SK-N-SH (cell line): ENCODE measurements at regions not wholly inside any gene's neighbourhood (a gene's known extent, or its start where the extent isn't known, plus 50 kb on each side); places are given as distances from the start of the nearest gene placed in this dataset.

Experiments
- CTCF ChIA-PET: fragments of 300-600, 350-600 bp; formaldehyde crosslinking; extraction: SDS; loops from one replicate; lab custom pipeline; 2021; lab: Yijun Ruan, JAX
- POLR2A ChIA-PET: fragments of 350-600 bp; sonication (Branson Sonifier 250); formaldehyde crosslinking; extraction: SDS; loops from one replicate; lab custom pipeline; 2020; ENCODE audit warnings: antibody characterized with exemption, inconsistent platforms; lab: Yijun Ruan, JAX
- DNase-seq: peaks from one replicate; pipeline ENCODE4 v3.0.0; 2012
- H2AFZ ChIP-seq: fragments of 200-600 bp; sonication (generic); 2 replicates; pipeline ENCODE4 v1.8.1; 2016; ENCODE audit warnings: antibody characterized with exemption, mild to moderate bottlenecking, low read depth
- H3F3A ChIP-seq: fragments of 200-600 bp; sonication (generic); replicated peaks from 2 replicates; pipeline ENCODE3; 2016; ENCODE audit warnings: antibody characterized with exemption, mild to moderate bottlenecking; ENCODE audit not compliant: insufficient read depth
- H3K27ac ChIP-seq, 2 experiments: fragments of 200-500 bp in 1 of 2; fragments of 200-600 bp in 1 of 2; sonication (Bioruptor generic) in 1 of 2; sonication (generic), shearing (Covaris generic) in 1 of 2; 2 replicates each; pipeline versions ENCODE4 v1.5.1 to v1.6.1; 2014 to 2016; ENCODE audit warnings: low read depth in 2 of 2, inconsistent platforms in 1 of 2, low read length in 1 of 2, mild to moderate bottlenecking in 1 of 2, mixed read lengths in 1 of 2
- H3K27me3 ChIP-seq: fragments of 200-600 bp; sonication (generic), shearing (Covaris generic); 2 replicates; pipeline ENCODE4 v1.6.1; 2016; ENCODE audit warnings: mixed run types; ENCODE audit not compliant: insufficient read depth
- H3K36me3 ChIP-seq, 2 experiments: fragments of 200-500 bp in 1 of 2; fragments of 200-600 bp in 1 of 2; sonication (Bioruptor generic) in 1 of 2; sonication (generic) in 1 of 2; replicated peaks in 1 of 2; 2 replicates each; pipeline versions ENCODE3 to v1.5.1; 2014 to 2016; ENCODE audit warnings: low read length in 1 of 2, mild to moderate bottlenecking in 1 of 2; ENCODE audit not compliant: insufficient read depth in 2 of 2, control insufficient read depth in 1 of 2
- H3K4me1 ChIP-seq, 2 experiments: fragments of 200-500 bp in 1 of 2; fragments of 200-600 bp in 1 of 2; sonication (Bioruptor generic) in 1 of 2; sonication (generic), shearing (Covaris generic) in 1 of 2; 2 replicates each; pipeline versions ENCODE4 v1.5.1 to v1.6.1; 2014 to 2016; ENCODE audit warnings: low read depth in 1 of 2, low read length in 1 of 2, mixed run types in 1 of 2; ENCODE audit not compliant: insufficient read depth in 2 of 2, control insufficient read depth in 1 of 2
- H3K4me2 ChIP-seq: fragments of 200-600 bp; sonication (generic), shearing (Covaris generic); 2 replicates; pipeline ENCODE4 v1.6.1; 2017; ENCODE audit warnings: mixed run types
- H3K4me3 ChIP-seq, 2 experiments: fragments of 200-500 bp in 1 of 2; fragments of 200-600 bp in 1 of 2; sonication (Bioruptor generic) in 1 of 2; sonication (generic), shearing (Covaris generic) in 1 of 2; 2 replicates each; pipeline versions ENCODE4 v1.5.1 to v1.8.1; 2014 to 2016; ENCODE audit warnings: low read depth in 2 of 2, inconsistent platforms in 1 of 2, low read length in 1 of 2, mild to moderate bottlenecking in 1 of 2, mixed read lengths in 1 of 2, moderate library complexity in 1 of 2
- H3K79me2 ChIP-seq: fragments of 200-600 bp; sonication (generic); 2 replicates; pipeline ENCODE4 v1.8.1; 2017; ENCODE audit warnings: mild to moderate bottlenecking; ENCODE audit not compliant: insufficient read depth
- H3K9ac ChIP-seq: fragments of 200-600 bp; sonication (generic); 2 replicates; pipeline ENCODE4 v1.6.1; 2017; ENCODE audit warnings: mixed run types
- H3K9me2 ChIP-seq: fragments of 200-600 bp; sonication (generic); 2 replicates; pipeline ENCODE4 v1.6.1; 2017; ENCODE audit warnings: mixed run types
- H3K9me3 ChIP-seq: fragments of 200-600 bp; sonication (generic); 2 replicates; pipeline ENCODE4 v1.6.1; 2017; ENCODE audit warnings: mixed run types, mild to moderate bottlenecking, moderate library complexity
- H4K20me1 ChIP-seq: fragments of 200-600 bp; sonication (generic); 2 replicates; pipeline ENCODE4 v1.6.1; 2017; ENCODE audit warnings: mild to moderate bottlenecking, mixed run types; ENCODE audit not compliant: insufficient read depth
- FOSL2 ChIP-seq: IDR thresholded peaks from 2 replicates; pipeline ENCODE4 v1.4.0; 2012; ENCODE audit warnings: low read depth, mild to moderate bottlenecking, moderate library complexity, borderline replicate concordance
- GABPA ChIP-seq: IDR thresholded peaks from 2 replicates; pipeline ENCODE4 v1.4.0; 2012; ENCODE audit warnings: low read depth, mild to moderate bottlenecking
- GATA2 ChIP-seq: sonication (generic); formaldehyde crosslinking; IDR thresholded peaks from 2 replicates; pipeline ENCODE4 v1.5.0; 2020; ENCODE audit warnings: mild to moderate bottlenecking, missing genetic modification reagents
- POLR2AphosphoS5 ChIP-seq: IDR thresholded peaks from 2 replicates; pipeline ENCODE4 v1.6.1; 2012; ENCODE audit warnings: low read depth, low read length
- REST ChIP-seq: IDR thresholded peaks from 2 replicates; pipeline ENCODE4 v1.6.1; 2012; ENCODE audit warnings: mild to moderate bottlenecking, low read depth, low read length, moderate library complexity
- TCF12 ChIP-seq: IDR thresholded peaks from 2 replicates; pipeline ENCODE4 v1.4.0; 2012
- USF1 ChIP-seq: IDR thresholded peaks from 2 replicates; pipeline ENCODE4 v1.4.0; 2012; ENCODE audit warnings: low read depth, borderline replicate concordance
- USF2 ChIP-seq: fragments of 150-350 bp; IDR thresholded peaks from 2 replicates; pipeline ENCODE4 v1.6.1; 2017; ENCODE audit warnings: antibody characterized with exemption, low read length, low read depth, borderline replicate concordance
- YY1 ChIP-seq: IDR thresholded peaks from 2 replicates; pipeline ENCODE4 v1.4.0; 2012; ENCODE audit warnings: low read depth, mild to moderate bottlenecking
- ZBTB33 ChIP-seq: IDR thresholded peaks from 2 replicates; pipeline ENCODE4 v1.4.0; 2012; ENCODE audit warnings: low read depth, borderline replicate concordance
- WGBS: methylation state at CpG from one replicate; pipeline ENCODE4 v1.1.6; 2017; ENCODE audit warnings: low lambda C conversion rate; 5-methylcytosine and 5-hydroxymethylcytosine counted together

- H3K9ac ChIP-seq, result no peak overlapping the region
- H2AFZ ChIP-seq, result no peak overlapping the region
- H3K4me2 ChIP-seq, result no peak overlapping the region
- POLR2A ChIA-PET, result no interaction called here
- no peak for TF ChIP-seq USF1
- WGBS, result under 1% methylated on average over 4 of the region's 4 CpGs
- CTCF ChIA-PET, result interaction anchor here (1.1 to 1.3 kb wide), 2 partner anchors 10 to 18 kb away, joined by 3 to 4 read pairs; no protein-coding TSS in a partner anchor
- DNase-seq, result no peak
- no peaks in the 10 kb centered on the region for H3K9me3 ChIP-seq
- H3K27me3 ChIP-seq, result no peaks in the 10 kb centered on the region
- no peaks in the 10 kb centered on the region for H3K9me2 ChIP-seq
- no peaks in the 10 kb centered on the region for H3K4me1 ChIP-seq
- no peaks in the 10 kb centered on the region for H3K36me3 ChIP-seq
- no peak overlapping the region for H3K4me3 ChIP-seq
- no peaks in the 10 kb centered on the region for H3K79me2 ChIP-seq
- H3K27ac ChIP-seq, result no peak overlapping the region
- H4K20me1 ChIP-seq, result no peaks in the 10 kb centered on the region
- no peaks in the 10 kb centered on the region for H3F3A ChIP-seq
Measured at GRCh38 chr9:18006591-18006990, 427.7 kb downstream of the SH3GL2 start.

GRCh38 chr9:18007621-18008020 lies 428.8 kb downstream of the SH3GL2 start:
- H3K36me3 ChIP-seq, result no peaks in the 10 kb centered on the region
- H3K9me2 ChIP-seq, result no peaks in the 10 kb centered on the region
- no peaks in the 10 kb centered on the region for H3K27me3 ChIP-seq

More at GRCh38 chr9:18007621-18008020, 428.8 kb downstream of the SH3GL2 start:
- Histone ChIP-seq H3K9ac (no peak overlapping the region), H3K4me3 (no peak overlapping the region), H3K4me2 (no peak overlapping the region), H3K27ac (no peak overlapping the region), H3K4me1 (no peaks in the 10 kb centered on the region), H3K79me2 (no peaks in the 10 kb centered on the region), H3F3A (no peaks in the 10 kb centered on the region), H3K9me3 (no peaks in the 10 kb centered on the region), H2AFZ (no peak overlapping the region), H4K20me1 (no peaks in the 10 kb centered on the region)
- POLR2A ChIA-PET, result no interaction called here
- CTCF ChIA-PET, result interaction anchor here (1.3 kb wide), 1 partner anchor 11 kb away, joined by 3 read pairs; no protein-coding TSS in a partner anchor
- no peak for TF ChIP-seq ZBTB33
- no peak for TF ChIP-seq USF2
- no peak for TF ChIP-seq YY1
- no peak for TF ChIP-seq TCF12
- no peak for TF ChIP-seq FOSL2
- no peak for TF ChIP-seq GATA2 (CRISPR knock-in tag)
- TF ChIP-seq POLR2AphosphoS5, result no peak
- no peak for TF ChIP-seq GABPA
- TF ChIP-seq REST, result no peak
- no peak for DNase-seq
